HepG2 (cell line): ENCODE measurements at regions not wholly inside any gene's neighbourhood (a gene's known extent, or its start where the extent isn't known, plus 50 kb on each side); places are given as distances from the start of the nearest gene placed in this dataset.

Experiments used
- ATAC-seq: fragments of 200-7000 bp; cut with Tn5 transposase; 3 replicates; pipeline ENCODE4 v1.9.1; 2020; ENCODE audit warnings: mild to moderate bottlenecking, moderate library complexity
- BruUV-seq: library from RNA; stranded (reverse); fragments of 400-500 nt; replicated peaks from 2 replicates; lab custom pipeline; 2021; lab: Mats Ljungman, UMichigan
- CTCF ChIA-PET: fragments of 300-600 bp; formaldehyde crosslinking; extraction: SDS; loops from one replicate; lab custom pipeline; 2021; ENCODE audit warnings: low total read pairs, inconsistent platforms, low intra/inter-chr PET ratio; lab: Yijun Ruan, JAX
- POLR2A ChIA-PET: fragments of 350-600 bp; sonication (Branson Sonifier 250); formaldehyde crosslinking; loops from one replicate; lab custom pipeline; 2020; ENCODE audit warnings: antibody characterized with exemption, inconsistent platforms; lab: Yijun Ruan, JAX
- DNase-seq: peaks from one replicate; pipeline ENCODE4 v3.0.0-alpha.2; 2015; ENCODE audit warnings: low spot score
- FAIRE-seq: peaks from 3 replicates; lab custom pipeline; 2011; peaks lifted over from hg19 to GRCh38; lab: Jason Lieb, UNC
- H2AFZ ChIP-seq: one replicate; pipeline ENCODE4 v1.6.1; 2011; ENCODE audit warnings: low read length, inconsistent platforms
- H3K27ac ChIP-seq: fragments of 300-600 bp; 3 replicates; pipeline ENCODE4 v1.8.0; 2011; ENCODE audit warnings: mixed run types, mild to moderate bottlenecking, mixed read lengths, low read length, inconsistent platforms; ENCODE audit not compliant: insufficient read depth; ENCODE audit errors: extremely low read length
- H3K27me3 ChIP-seq, 2 experiments: fragments of 200-600 bp in 1 of 2; 2 replicates in 1 of 2; 3 replicates in 1 of 2; pipeline versions ENCODE4 v1.6.0 to v1.8.0; 2011; ENCODE audit warnings: low read length in 2 of 2, mild to moderate bottlenecking in 2 of 2, moderate library complexity in 2 of 2, inconsistent platforms in 1 of 2; ENCODE audit not compliant: insufficient read depth in 2 of 2, control insufficient read depth in 1 of 2
- H3K36me3 ChIP-seq, 2 experiments: fragments of 200-600 bp in 1 of 2; replicated peaks in 1 of 2; 2 replicates in 1 of 2; 3 replicates in 1 of 2; pipeline versions ENCODE4 v1.5.1 to v1.8.0; 2011; ENCODE audit warnings: low read length in 2 of 2, inconsistent platforms in 1 of 2; ENCODE audit not compliant: insufficient read depth in 2 of 2, control insufficient read depth in 1 of 2
- H3K4me1 ChIP-seq: 2 replicates; pipeline ENCODE4 v1.5.1; 2012; ENCODE audit warnings: low read length, inconsistent platforms; ENCODE audit not compliant: insufficient read depth
- H3K4me2 ChIP-seq: 2 replicates; pipeline ENCODE4 v1.6.0; 2011; ENCODE audit warnings: low read depth, low read length, inconsistent platforms
- H3K4me3 ChIP-seq, 3 experiments: fragments of 200-600 bp in 1 of 3; sonication (generic), shearing (Covaris generic) in 1 of 3; replicated peaks in 1 of 3; 2 replicates each; pipeline ENCODE4 v1.5.1; 2011 to 2016; ENCODE audit warnings: low read length in 3 of 3, inconsistent platforms in 2 of 3, low read depth in 2 of 3, mild to moderate bottlenecking in 2 of 3, control low read depth in 1 of 3, mixed read lengths in 1 of 3; ENCODE audit not compliant: insufficient read depth in 1 of 3
- H3K79me2 ChIP-seq: one replicate; pipeline ENCODE4 v1.6.1; 2011; ENCODE audit warnings: low read length, inconsistent platforms; ENCODE audit not compliant: insufficient read depth
- H3K9ac ChIP-seq: 2 replicates; pipeline ENCODE4 v1.6.0; 2011; ENCODE audit warnings: mild to moderate bottlenecking, low read depth, low read length, inconsistent platforms; ENCODE audit not compliant: insufficient read depth
- H3K9me3 ChIP-seq: 2 replicates; pipeline ENCODE4 v1.5.1; 2012; ENCODE audit warnings: mild to moderate bottlenecking, low read length
- H4K20me1 ChIP-seq: 2 replicates; pipeline ENCODE4 v1.6.0; 2011; ENCODE audit warnings: inconsistent platforms, mild to moderate bottlenecking, low read length, moderate library complexity; ENCODE audit not compliant: insufficient read depth
- NCOA2 ChIP-seq: sonication (generic); formaldehyde crosslinking; IDR thresholded peaks from 2 replicates; pipeline ENCODE4 v1.8.0; 2022; ENCODE audit warnings: inconsistent platforms
- ZNF670 ChIP-seq: sonication (generic); formaldehyde crosslinking; IDR thresholded peaks from 2 replicates; pipeline ENCODE4 v1.8.0; 2022; ENCODE audit warnings: mild to moderate bottlenecking, missing genetic modification reagents, borderline replicate concordance
- WGBS: methylation state at CpG from one replicate; pipeline ENCODE4 v1.1.6; 2017; ENCODE audit warnings: low lambda C conversion rate; 5-methylcytosine and 5-hydroxymethylcytosine counted together
- in situ Hi-C: cut with HindIII; loops from 2 replicates; pipeline ENCODE4 v1.10.0; 2017; ENCODE audit warnings: low pct_unique_long_range_greater_than_20kb; ENCODE audit not compliant: extremely low pct_ligation_motif_present
- intact Hi-C: fragments of 100-400 bp; cut with micrococcal nuclease; formaldehyde crosslinking; loops from one replicate; pipeline ENCODE4 v1.10.0; 2022; ENCODE audit not compliant: unreplicated experiment
- TF ChIP-seq, protein P1 (sequence below), 2 experiments: sonication (generic) in 1 of 2; formaldehyde crosslinking in 1 of 2; IDR thresholded peaks; 2 replicates each; pipeline versions ENCODE4 v1.4.0 to v1.6.1; 2016 to 2020; ENCODE audit warnings: borderline replicate concordance in 1 of 2, low read depth in 1 of 2, mild to moderate bottlenecking in 1 of 2, missing genetic modification reagents in 1 of 2
- TF ChIP-seq, protein P2 (sequence below): IDR thresholded peaks from 2 replicates; pipeline ENCODE4 v1.6.1; 2016; ENCODE audit warnings: low read depth

DNA sequence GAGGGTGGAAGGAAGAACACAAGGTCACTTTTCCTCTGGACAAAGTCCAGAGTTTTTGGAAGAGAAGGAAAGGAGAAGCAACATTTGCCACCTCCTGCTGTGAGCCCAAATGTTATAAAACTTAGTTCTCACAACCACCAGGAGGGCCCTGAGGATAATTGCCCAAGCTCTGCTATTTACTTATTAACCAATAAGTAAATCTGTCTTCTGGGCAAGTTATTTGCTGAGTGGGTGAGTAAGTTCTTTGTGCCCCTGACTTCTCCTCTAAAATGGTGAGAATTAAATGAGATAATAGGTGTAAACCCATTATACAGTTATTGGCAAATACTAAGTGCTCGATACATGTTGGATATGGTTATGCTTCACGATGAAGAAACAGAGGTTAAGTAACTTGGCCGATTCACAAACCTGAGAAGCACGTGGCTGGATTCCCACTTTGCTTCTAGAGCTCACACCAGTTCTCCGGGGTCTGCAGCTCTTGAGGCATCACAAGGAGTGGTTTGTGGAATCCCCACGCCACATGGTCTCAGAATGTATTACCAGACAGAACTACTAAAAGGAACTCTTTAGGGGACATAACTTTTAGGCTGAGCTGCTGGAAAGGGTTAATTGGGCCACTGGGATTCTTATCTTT, 164.1 kb downstream of the MYCN start (continued):
- TF ChIP-seq, protein P1, sequence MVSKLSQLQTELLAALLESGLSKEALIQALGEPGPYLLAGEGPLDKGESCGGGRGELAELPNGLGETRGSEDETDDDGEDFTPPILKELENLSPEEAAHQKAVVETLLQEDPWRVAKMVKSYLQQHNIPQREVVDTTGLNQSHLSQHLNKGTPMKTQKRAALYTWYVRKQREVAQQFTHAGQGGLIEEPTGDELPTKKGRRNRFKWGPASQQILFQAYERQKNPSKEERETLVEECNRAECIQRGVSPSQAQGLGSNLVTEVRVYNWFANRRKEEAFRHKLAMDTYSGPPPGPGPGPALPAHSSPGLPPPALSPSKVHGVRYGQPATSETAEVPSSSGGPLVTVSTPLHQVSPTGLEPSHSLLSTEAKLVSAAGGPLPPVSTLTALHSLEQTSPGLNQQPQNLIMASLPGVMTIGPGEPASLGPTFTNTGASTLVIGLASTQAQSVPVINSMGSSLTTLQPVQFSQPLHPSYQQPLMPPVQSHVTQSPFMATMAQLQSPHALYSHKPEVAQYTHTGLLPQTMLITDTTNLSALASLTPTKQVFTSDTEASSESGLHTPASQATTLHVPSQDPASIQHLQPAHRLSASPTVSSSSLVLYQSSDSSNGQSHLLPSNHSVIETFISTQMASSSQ (IDR thresholded peaks at IDR 0.05; ENCODE audit: low read depth): peak; percentile 77
- TF ChIP-seq, protein P1 (CRISPR knock-in tag; IDR thresholded peaks at IDR 0.05; ENCODE audit: borderline replicate concordance): peak; percentile 80; the same call in 1 of the 2 replicates
- TF ChIP-seq NCOA2: peak; percentile 43; the same call in 1 of the 2 replicates

DNA sequence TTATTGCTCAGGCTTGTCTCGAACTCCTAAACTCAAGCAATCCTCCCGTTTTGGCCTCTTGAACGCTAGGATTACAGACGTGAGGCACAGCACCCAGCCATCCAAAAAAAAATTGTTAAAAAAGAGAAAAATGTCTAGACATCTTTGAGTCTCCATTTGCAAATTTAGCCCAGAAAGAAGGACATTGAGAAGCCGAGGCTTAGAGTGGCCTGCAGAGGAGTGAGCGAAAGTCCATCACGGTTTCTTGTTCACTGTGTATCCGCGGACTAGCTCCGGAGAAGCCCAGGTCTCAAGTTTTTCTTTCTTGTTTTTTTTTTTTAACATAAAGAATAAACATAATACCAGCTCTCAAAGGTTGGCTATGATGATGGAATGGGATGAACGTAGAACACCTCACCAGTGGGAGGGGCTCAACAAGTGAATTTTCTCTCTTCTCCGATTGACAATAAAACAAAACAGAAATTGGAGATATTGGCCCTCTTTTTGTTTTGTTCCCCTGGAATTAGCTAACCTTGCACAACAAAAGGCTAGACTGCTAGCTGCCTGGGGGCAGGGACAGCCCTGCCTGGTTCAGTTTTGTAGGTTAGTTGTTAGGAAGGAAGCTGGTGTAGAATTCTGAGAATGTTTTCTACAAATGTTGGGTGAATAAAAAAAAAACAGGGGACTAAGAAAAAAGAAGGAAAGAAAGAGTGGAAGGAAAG, 163.4 kb downstream of the MYCN start:
- Histone ChIP-seq H3K27me3 (no peaks in the 10 kb centered on the region), H3K27ac (no peak overlapping the region), H3K4me3 (no peak overlapping the region; a peak in 1 of 6 replicates), H3K4me2 (peak overlapping the region; percentile 43), H3K79me2 (no peaks in the 10 kb centered on the region), H4K20me1 (no peaks in the 10 kb centered on the region), H3K9ac (no peak overlapping the region), H3K9me3 (no peaks in the 10 kb centered on the region), H2AFZ (no peak overlapping the region), H3K36me3 (no peaks in the 10 kb centered on the region), H3K4me1 (peaks cover 54% of the 10 kb centered on the region)
- peak; percentile 32 for FAIRE-seq
- intact Hi-C loops (no loop called here), in situ Hi-C loops (no loop called here)
- DNase-seq: no peak
- 65% methylated on average over 12 of the region's 12 CpGs for WGBS
- no peak for ATAC-seq
- POLR2A ChIA-PET: interaction anchor here (0.7 to 1.9 kb wide), 5 partner anchors 9 to 462 kb away, joined by 3 to 6 read pairs (median 5); no protein-coding TSS in a partner anchor
- TF ChIP-seq, protein P2, sequence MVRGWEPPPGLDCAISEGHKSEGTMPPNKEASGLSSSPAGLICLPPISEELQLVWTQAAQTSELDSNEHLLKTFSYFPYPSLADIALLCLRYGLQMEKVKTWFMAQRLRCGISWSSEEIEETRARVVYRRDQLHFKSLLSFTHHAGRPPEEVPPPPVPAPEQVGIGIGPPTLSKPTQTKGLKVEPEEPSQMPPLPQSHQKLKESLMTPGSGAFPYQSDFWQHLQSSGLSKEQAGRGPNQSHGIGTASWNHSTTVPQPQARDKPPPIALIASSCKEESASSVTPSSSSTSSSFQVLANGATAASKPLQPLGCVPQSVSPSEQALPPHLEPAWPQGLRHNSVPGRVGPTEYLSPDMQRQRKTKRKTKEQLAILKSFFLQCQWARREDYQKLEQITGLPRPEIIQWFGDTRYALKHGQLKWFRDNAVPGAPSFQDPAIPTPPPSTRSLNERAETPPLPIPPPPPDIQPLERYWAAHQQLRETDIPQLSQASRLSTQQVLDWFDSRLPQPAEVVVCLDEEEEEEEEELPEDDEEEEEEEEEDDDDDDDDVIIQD (CRISPR knock-in tag): no peak
- 0 out of 2 replicates have a peak, but pooled peaks have one; percentile 27 for TF ChIP-seq ZNF670 (CRISPR knock-in tag)
- CTCF ChIA-PET: no interaction called here
- no TSS peak for BruUV-seq
